Memory B cell (primary cell): ENCODE measurements at regions not wholly inside any gene's neighbourhood (a gene's known extent, or its start where the extent isn't known, plus 50 kb on each side); places are given as distances from the start of the nearest gene placed in this dataset.

Experiments
- ATAC-seq: fragments of 150-1000 bp; cut with Tn5 transposase; 2 replicates; pipeline ENCODE4 v1.10.0; 2021; ENCODE audit warnings: low read depth, mild to moderate bottlenecking, moderate library complexity
- DNase-seq, 2 donors: peaks; one replicate each; pipeline ENCODE4 v3.0.0; 2022; ENCODE audit warnings: low spot score in 2 of 2
- H3K27ac Mint-ChIP-seq: one replicate; pipeline ENCODE4 v1.8.0; 2022; ENCODE audit warnings: mild to moderate bottlenecking, moderate library complexity, mixed read lengths
- H3K27me3 Mint-ChIP-seq: one replicate; pipeline ENCODE4 v1.8.0; 2022; ENCODE audit warnings: mixed read lengths
- H3K36me3 Mint-ChIP-seq: one replicate; pipeline ENCODE4 v1.8.0; 2022; ENCODE audit warnings: mild to moderate bottlenecking, mixed read lengths
- H3K4me1 Mint-ChIP-seq: one replicate; pipeline ENCODE4 v1.8.0; 2022; ENCODE audit warnings: mixed read lengths
- H3K4me3 Mint-ChIP-seq: one replicate; pipeline ENCODE4 v1.8.0; 2022; ENCODE audit warnings: mild to moderate bottlenecking, moderate library complexity, mixed read lengths
- H3K9me3 Mint-ChIP-seq: one replicate; pipeline ENCODE4 v1.8.0; 2022; ENCODE audit warnings: mixed read lengths

GRCh38 chr2:35067420-35067819, 1288.2 kb upstream of the CRIM1 start:
- no peaks in the 10 kb centered on the region for H3K36me3 Mint-ChIP-seq
- H3K4me3 Mint-ChIP-seq: no peak overlapping the region
- H3K27ac Mint-ChIP-seq: no peak overlapping the region
- H3K27me3 Mint-ChIP-seq: no peaks in the 10 kb centered on the region
- ATAC-seq (no peak), DNase-seq (no peak)
- H3K9me3 Mint-ChIP-seq: peaks cover 4% of the 10 kb centered on the region
- H3K4me1 Mint-ChIP-seq: no peaks in the 10 kb centered on the region

- no peaks in the 10 kb centered on the region for H3K27me3 Mint-ChIP-seq
- no peaks in the 10 kb centered on the region for H3K4me1 Mint-ChIP-seq
- H3K36me3 Mint-ChIP-seq: no peaks in the 10 kb centered on the region
- H3K4me3 Mint-ChIP-seq: no peak overlapping the region
- DNase-seq (no peak), ATAC-seq (no peak)
- peaks cover 1% of the 10 kb centered on the region for H3K9me3 Mint-ChIP-seq
- no peak overlapping the region for H3K27ac Mint-ChIP-seq
Observed at GRCh38 chr2:35063836-35064235, 1291.7 kb upstream of the CRIM1 start.

- DNase-seq (no peak), ATAC-seq (no peak)
- Mint-ChIP-seq H3K9me3 (peaks cover 10% of the 10 kb centered on the region), H3K36me3 (no peaks in the 10 kb centered on the region), H3K27me3 (no peaks in the 10 kb centered on the region), H3K27ac (no peak overlapping the region), H3K4me1 (no peaks in the 10 kb centered on the region), H3K4me3 (no peak overlapping the region)
Observed at GRCh38 chr2:35035883-35036282, 1319.7 kb upstream of the CRIM1 start.

GRCh38 chr2:35033748-35034147, 1321.8 kb upstream of the CRIM1 start:
- no peaks in the 10 kb centered on the region for H3K36me3 Mint-ChIP-seq
- peaks cover 4% of the 10 kb centered on the region for H3K9me3 Mint-ChIP-seq
- ATAC-seq: no peak
- H3K4me1 Mint-ChIP-seq: no peaks in the 10 kb centered on the region
- H3K4me3 Mint-ChIP-seq: no peak overlapping the region
- DNase-seq: no peak
- no peaks in the 10 kb centered on the region for H3K27me3 Mint-ChIP-seq
- no peak overlapping the region for H3K27ac Mint-ChIP-seq

- Mint-ChIP-seq H3K9me3 (peaks cover 3% of the 10 kb centered on the region), H3K36me3 (no peaks in the 10 kb centered on the region), H3K4me3 (no peak overlapping the region), H3K27me3 (no peaks in the 10 kb centered on the region), H3K4me1 (no peaks in the 10 kb centered on the region), H3K27ac (no peak overlapping the region)
- DNase-seq (no peak), ATAC-seq (no peak)
Observed at GRCh38 chr2:35023545-35023944, 1332.0 kb upstream of the CRIM1 start.

GRCh38 chr2:35000453-35000852, 1355.1 kb upstream of the CRIM1 start:
- no peak overlapping the region for H3K27ac Mint-ChIP-seq
- no peaks in the 10 kb centered on the region for H3K9me3 Mint-ChIP-seq
- H3K36me3 Mint-ChIP-seq: no peaks in the 10 kb centered on the region
- DNase-seq (no peak), ATAC-seq (no peak)
- H3K27me3 Mint-ChIP-seq: no peaks in the 10 kb centered on the region
- no peaks in the 10 kb centered on the region for H3K4me1 Mint-ChIP-seq
- H3K4me3 Mint-ChIP-seq: no peak overlapping the region

- H3K4me3 Mint-ChIP-seq: no peak overlapping the region
- ATAC-seq: no peak
- no peak for DNase-seq
- no peaks in the 10 kb centered on the region for H3K36me3 Mint-ChIP-seq
- no peaks in the 10 kb centered on the region for H3K9me3 Mint-ChIP-seq
- no peaks in the 10 kb centered on the region for H3K27me3 Mint-ChIP-seq
- no peak overlapping the region for H3K27ac Mint-ChIP-seq
- H3K4me1 Mint-ChIP-seq: no peaks in the 10 kb centered on the region
Observed at GRCh38 chr2:34998741-34999140, 1356.8 kb upstream of the CRIM1 start.

GRCh38 chr2:34997779-34998178, 1357.8 kb upstream of the CRIM1 start:
- Mint-ChIP-seq H3K27ac (no peak overlapping the region), H3K36me3 (no peaks in the 10 kb centered on the region), H3K27me3 (no peaks in the 10 kb centered on the region), H3K4me1 (no peaks in the 10 kb centered on the region), H3K4me3 (no peak overlapping the region), H3K9me3 (peaks cover 1% of the 10 kb centered on the region)
- ATAC-seq (no peak), DNase-seq (no peak)

GRCh38 chr2:34995196-34995595, 1360.4 kb upstream of the CRIM1 start:
- Mint-ChIP-seq H3K27ac (no peak overlapping the region), H3K4me1 (no peaks in the 10 kb centered on the region), H3K4me3 (no peak overlapping the region), H3K36me3 (no peaks in the 10 kb centered on the region), H3K27me3 (no peaks in the 10 kb centered on the region), H3K9me3 (peaks cover 5% of the 10 kb centered on the region)
- ATAC-seq: no peak
- no peak for DNase-seq

- H3K4me1 Mint-ChIP-seq: no peaks in the 10 kb centered on the region
- DNase-seq (no peak), ATAC-seq (no peak)
- no peak overlapping the region for H3K27ac Mint-ChIP-seq
- peaks cover 5% of the 10 kb centered on the region for H3K9me3 Mint-ChIP-seq
- no peak overlapping the region for H3K4me3 Mint-ChIP-seq
- H3K27me3 Mint-ChIP-seq: no peaks in the 10 kb centered on the region
- H3K36me3 Mint-ChIP-seq: no peaks in the 10 kb centered on the region
Observed at GRCh38 chr2:34991508-34992274, 1363.9 kb upstream of the CRIM1 start.

GRCh38 chr2:34985474-34985873, 1370.1 kb upstream of the CRIM1 start:
- peaks cover 6% of the 10 kb centered on the region for H3K9me3 Mint-ChIP-seq
- DNase-seq (no peak), ATAC-seq (no peak)
- H3K36me3 Mint-ChIP-seq: no peaks in the 10 kb centered on the region
- H3K4me1 Mint-ChIP-seq: no peaks in the 10 kb centered on the region
- no peak overlapping the region for H3K27ac Mint-ChIP-seq
- no peak overlapping the region for H3K4me3 Mint-ChIP-seq
- H3K27me3 Mint-ChIP-seq: no peaks in the 10 kb centered on the region

- no peak overlapping the region for H3K27ac Mint-ChIP-seq
- peaks cover 9% of the 10 kb centered on the region for H3K9me3 Mint-ChIP-seq
- ATAC-seq (no peak), DNase-seq (no peak)
- H3K27me3 Mint-ChIP-seq: no peaks in the 10 kb centered on the region
- H3K4me1 Mint-ChIP-seq: no peaks in the 10 kb centered on the region
- H3K36me3 Mint-ChIP-seq: no peaks in the 10 kb centered on the region
- H3K4me3 Mint-ChIP-seq: no peak overlapping the region
Observed at GRCh38 chr2:34980689-34981088, 1374.9 kb upstream of the CRIM1 start.

- H3K4me3 Mint-ChIP-seq: no peak overlapping the region
- H3K27me3 Mint-ChIP-seq: no peaks in the 10 kb centered on the region
- no peaks in the 10 kb centered on the region for H3K36me3 Mint-ChIP-seq
- ATAC-seq (no peak), DNase-seq (no peak)
- H3K4me1 Mint-ChIP-seq: no peaks in the 10 kb centered on the region
- H3K27ac Mint-ChIP-seq: no peak overlapping the region
- peaks cover 11% of the 10 kb centered on the region for H3K9me3 Mint-ChIP-seq
Observed at GRCh38 chr2:34979148-34979547, 1376.4 kb upstream of the CRIM1 start.

GRCh38 chr2:34961822-34962221, 1362.7 kb upstream of the FAM98A start:
- no peaks in the 10 kb centered on the region for H3K4me1 Mint-ChIP-seq
- H3K4me3 Mint-ChIP-seq: no peak overlapping the region
- peaks cover 3% of the 10 kb centered on the region for H3K9me3 Mint-ChIP-seq
- no peak for DNase-seq
- no peaks in the 10 kb centered on the region for H3K36me3 Mint-ChIP-seq
- no peak overlapping the region for H3K27ac Mint-ChIP-seq
- H3K27me3 Mint-ChIP-seq: no peaks in the 10 kb centered on the region
- ATAC-seq: no peak

- DNase-seq: no peak
- Mint-ChIP-seq H3K4me1 (no peaks in the 10 kb centered on the region), H3K27me3 (no peaks in the 10 kb centered on the region), H3K27ac (no peak overlapping the region), H3K9me3 (peaks cover 7% of the 10 kb centered on the region), H3K4me3 (no peak overlapping the region), H3K36me3 (no peaks in the 10 kb centered on the region)
- ATAC-seq: no peak
Observed at GRCh38 chr2:34954758-34955157, 1355.7 kb upstream of the FAM98A start.
